Colonic mucosa (tissue), 4 donors: ENCODE measurements at regions not wholly inside any gene's neighbourhood (a gene's known extent, or its start where the extent isn't known, plus 50 kb on each side); places are given as distances from the start of the nearest gene placed in this dataset.

Source experiments
- DNase-seq: peaks from one replicate; pipeline ENCODE4 v3.0.0-alpha.2; 2020
- H3K27ac ChIP-seq: fragments of 200-600 bp; one replicate; pipeline ENCODE4 v1.8.0; 2021
- H3K27me3 ChIP-seq: fragments of 200-600 bp; one replicate; pipeline ENCODE4 v1.8.0; 2021
- H3K36me3 ChIP-seq: fragments of 200-600 bp; one replicate; pipeline ENCODE4 v1.8.0; 2021
- H3K4me1 ChIP-seq: fragments of 200-600 bp; one replicate; pipeline ENCODE4 v1.8.0; 2021; ENCODE audit warnings: mild to moderate bottlenecking
- H3K4me3 ChIP-seq: fragments of 200-600 bp; one replicate; pipeline ENCODE4 v1.8.0; 2021
- H3K9ac ChIP-seq, 2 donors: one replicate each; pipeline ENCODE4 v1.7.0; 2013; ENCODE audit warnings: control low read depth in 2 of 2, low read depth in 2 of 2, low read length in 2 of 2
- H3K9me3 ChIP-seq: fragments of 200-600 bp; one replicate; pipeline ENCODE4 v1.8.0; 2021
- CTCF ChIP-seq: fragments of 200-600 bp; IDR thresholded peaks from one replicate; pipeline ENCODE4 v1.8.0; 2022; ENCODE audit warnings: antibody characterized with exemption, mild to moderate bottlenecking
- intact Hi-C: fragments of 100-400 bp; cut with DNase I; formaldehyde crosslinking; loops from one replicate; pipeline ENCODE4 v1.14.1; 2022
- donor health status: healthy.
- donor health status: DM: no; HTN: no; CAD: no.
- donor health status: DM: no; HTN: no; CAD: no.

- no peak overlapping the region for H3K4me3 ChIP-seq
- no peak overlapping the region for H3K9ac ChIP-seq
- H3K4me1 ChIP-seq, result no peaks in the 10 kb centered on the region
- no peak for DNase-seq
- H3K27ac ChIP-seq, result no peak overlapping the region
- H3K36me3 ChIP-seq, result no peaks in the 10 kb centered on the region
- no peak for TF ChIP-seq CTCF
- no peaks in the 10 kb centered on the region for H3K27me3 ChIP-seq
- intact Hi-C loops, result no loop called here
- H3K9me3 ChIP-seq, result no peaks in the 10 kb centered on the region
Observed at GRCh38 chr2:147665105-147665504, 179.7 kb upstream of the ACVR2A start.

GRCh38 chr2:147663962-147664361, 180.9 kb upstream of the ACVR2A start:
- TF ChIP-seq CTCF, result no peak
- no peak overlapping the region for H3K4me3 ChIP-seq
- no peaks in the 10 kb centered on the region for H3K27me3 ChIP-seq
- no peaks in the 10 kb centered on the region for H3K4me1 ChIP-seq
- no peaks in the 10 kb centered on the region for H3K9me3 ChIP-seq
- H3K9ac ChIP-seq, result no peak overlapping the region
- no peaks in the 10 kb centered on the region for H3K36me3 ChIP-seq
- no peak for DNase-seq
- H3K27ac ChIP-seq, result no peak overlapping the region
- intact Hi-C loops, result no loop called here

- no peak overlapping the region for H3K9ac ChIP-seq
- no peaks in the 10 kb centered on the region for H3K9me3 ChIP-seq
- no peak for DNase-seq
- H3K27ac ChIP-seq, result no peak overlapping the region
- no peaks in the 10 kb centered on the region for H3K36me3 ChIP-seq
- H3K4me3 ChIP-seq, result no peak overlapping the region
- no peaks in the 10 kb centered on the region for H3K27me3 ChIP-seq
- no peak for TF ChIP-seq CTCF
- H3K4me1 ChIP-seq, result no peaks in the 10 kb centered on the region
- intact Hi-C loops, result no loop called here
Observed at GRCh38 chr2:147663153-147663961, 181.5 kb upstream of the ACVR2A start.

GRCh38 chr2:147662221-147662620, 182.6 kb upstream of the ACVR2A start:
- Histone ChIP-seq H3K27me3 (no peaks in the 10 kb centered on the region), H3K36me3 (no peaks in the 10 kb centered on the region), H3K9ac (no peak overlapping the region), H3K9me3 (no peaks in the 10 kb centered on the region), H3K4me1 (no peaks in the 10 kb centered on the region), H3K4me3 (no peak overlapping the region), H3K27ac (no peak overlapping the region)
- no peak for TF ChIP-seq CTCF
- no peak for DNase-seq
- intact Hi-C loops, result no loop called here

GRCh38 chr2:147660680-147661079, 184.1 kb upstream of the ACVR2A start:
- no peak for DNase-seq
- Histone ChIP-seq H3K9me3 (no peaks in the 10 kb centered on the region), H3K4me3 (no peak overlapping the region), H3K4me1 (no peaks in the 10 kb centered on the region), H3K36me3 (no peaks in the 10 kb centered on the region), H3K9ac (no peak overlapping the region), H3K27ac (no peak overlapping the region), H3K27me3 (no peaks in the 10 kb centered on the region)
- TF ChIP-seq CTCF, result no peak
- intact Hi-C loops, result no loop called here
